ENCODE measurements at regions not wholly inside any gene's neighbourhood (a gene's known extent, or its start where the extent isn't known, plus 50 kb on each side); places are given as distances from the start of the nearest gene placed in this dataset.

- no peak overlapping the region for H3K4me3 ChIP-seq
- peaks cover 0 to 4% (median 0%) of the 10 kb centered on the region in 4 donors for H3K9me3 ChIP-seq
- H3K4me1 ChIP-seq, result no peaks in the 10 kb centered on the region
- H3K36me3 ChIP-seq, result no peaks in the 10 kb centered on the region
- DNase-seq (no peak), ATAC-seq (ENCODE audit: low FRiP score in 2 of 2) (no peak)
- TF ChIP-seq POLR2A (IDR thresholded peaks at IDR 0.05), result no peak
- no peak for TF ChIP-seq CTCF (IDR thresholded peaks at IDR 0.05)
- no peak for TF ChIP-seq EP300 (IDR thresholded peaks at IDR 0.05)
- TF ChIP-seq POLR2AphosphoS5 (IDR thresholded peaks at IDR 0.05), result no peak
- no peaks in the 10 kb centered on the region for H3K27me3 ChIP-seq
- WGBS, 2 donors, result 82 to 87% methylated on average over 4 of the region's 4 CpGs
- no peak overlapping the region for H3K27ac ChIP-seq
Observed at GRCh38 chr2:53561155-53561554, 206.4 kb upstream of the CHAC2 start.

- 71 to 81% methylated on average over 2 of the region's 2 CpGs for WGBS, 2 donors
- TF ChIP-seq POLR2A (IDR thresholded peaks at IDR 0.05), result no peak
- no peak for TF ChIP-seq CTCF (IDR thresholded peaks at IDR 0.05)
- TF ChIP-seq POLR2AphosphoS5 (IDR thresholded peaks at IDR 0.05), result no peak
- TF ChIP-seq EP300 (IDR thresholded peaks at IDR 0.05), result no peak
- H3K4me3 ChIP-seq, result no peak overlapping the region
- H3K36me3 ChIP-seq, result no peaks in the 10 kb centered on the region
- H3K9me3 ChIP-seq, result peaks cover 0 to 7% (median under 1%) of the 10 kb centered on the region in 4 donors
- no peaks in the 10 kb centered on the region for H3K27me3 ChIP-seq
- no peak overlapping the region for H3K27ac ChIP-seq
- DNase-seq (no peak), ATAC-seq (ENCODE audit: low FRiP score in 2 of 2) (no peak)
- no peaks in the 10 kb centered on the region for H3K4me1 ChIP-seq
Observed at GRCh38 chr2:53559302-53559966, 208.2 kb upstream of the CHAC2 start.

- Histone ChIP-seq H3K27me3 (no peaks in the 10 kb centered on the region), H3K36me3 (no peaks in the 10 kb centered on the region), H3K4me3 (no peak overlapping the region), H3K27ac (no peak overlapping the region), H3K9me3 (peaks cover 0 to 7% (median 6%) of the 10 kb centered on the region in 4 donors), H3K4me1 (no peaks in the 10 kb centered on the region)
- 80 to 82% methylated on average over 2 of the region's 2 CpGs for WGBS, 2 donors
- no peak for ATAC-seq (ENCODE audit: low FRiP score in 2 of 2)
- no peak for DNase-seq
- TF ChIP-seq POLR2AphosphoS5 (IDR thresholded peaks at IDR 0.05), result no peak
- TF ChIP-seq EP300 (IDR thresholded peaks at IDR 0.05), result no peak
- TF ChIP-seq CTCF (IDR thresholded peaks at IDR 0.05), result no peak
- no peak for TF ChIP-seq POLR2A (IDR thresholded peaks at IDR 0.05)
Observed at GRCh38 chr2:53558867-53559266, 208.7 kb upstream of the CHAC2 start.

GRCh38 chr2:53549497-53549896, 218.1 kb upstream of the CHAC2 start:
- WGBS, 2 donors, result 66 to 68% methylated on average over 4 of the region's 4 CpGs
- no peak for ATAC-seq (ENCODE audit: low FRiP score in 2 of 2)
- TF ChIP-seq CTCF (IDR thresholded peaks at IDR 0.05) (no peak), POLR2A (IDR thresholded peaks at IDR 0.05) (no peak), EP300 (IDR thresholded peaks at IDR 0.05) (no peak), POLR2AphosphoS5 (IDR thresholded peaks at IDR 0.05) (no peak)

GRCh38 chr2:53545604-53546003, 222.0 kb upstream of the CHAC2 start:
- H3K27ac ChIP-seq, result no peak overlapping the region
- H3K27me3 ChIP-seq, result no peaks in the 10 kb centered on the region
- 76 to 79% methylated on average over 4 of the region's 4 CpGs for WGBS, 2 donors
- no peak overlapping the region for H3K4me3 ChIP-seq
- no peaks in the 10 kb centered on the region for H3K9me3 ChIP-seq
- ATAC-seq (ENCODE audit: low FRiP score in 2 of 2), result no peak
- no peak for DNase-seq
- no peaks in the 10 kb centered on the region for H3K36me3 ChIP-seq
- no peaks in the 10 kb centered on the region for H3K4me1 ChIP-seq
- TF ChIP-seq POLR2A (IDR thresholded peaks at IDR 0.05) (no peak), CTCF (IDR thresholded peaks at IDR 0.05) (no peak), POLR2AphosphoS5 (IDR thresholded peaks at IDR 0.05) (no peak), EP300 (IDR thresholded peaks at IDR 0.05) (no peak)

More at GRCh38 chr2:53549497-53549896, 218.1 kb upstream of the CHAC2 start:
- peaks cover 0 to 12% (median 2%) of the 10 kb centered on the region in 4 donors for H3K9me3 ChIP-seq
- no peak for DNase-seq
- no peaks in the 10 kb centered on the region for H3K27me3 ChIP-seq
- no peak overlapping the region for H3K4me3 ChIP-seq
- no peak overlapping the region for H3K27ac ChIP-seq
- H3K36me3 ChIP-seq, result no peaks in the 10 kb centered on the region
- H3K4me1 ChIP-seq, result no peaks in the 10 kb centered on the region
